DMS 273 (cell line): ENCODE measurements at regions not wholly inside any gene's neighbourhood (a gene's known extent, or its start where the extent isn't known, plus 50 kb on each side); places are given as distances from the start of the nearest gene placed in this dataset.
A peak's percentile ranks its signal among the peaks of the same experiment; 100 is the strongest.
"Not testable (repeated sequence)": the region's sequence is repeated elsewhere in the genome, so short reads cannot be mapped to it uniquely, and the experiment has no call there.

Source experiments
- DNase-seq: peaks from one replicate; lab custom pipeline; 2025; ENCODE audit not compliant: unreplicated experiment; lab: John Stamatoyannopoulos, UW

- no peak for DNase-seq
These were observed 146.9 kb upstream of the AHI1 start for GRCh38 chr6:135644394-135644793.

DNA sequence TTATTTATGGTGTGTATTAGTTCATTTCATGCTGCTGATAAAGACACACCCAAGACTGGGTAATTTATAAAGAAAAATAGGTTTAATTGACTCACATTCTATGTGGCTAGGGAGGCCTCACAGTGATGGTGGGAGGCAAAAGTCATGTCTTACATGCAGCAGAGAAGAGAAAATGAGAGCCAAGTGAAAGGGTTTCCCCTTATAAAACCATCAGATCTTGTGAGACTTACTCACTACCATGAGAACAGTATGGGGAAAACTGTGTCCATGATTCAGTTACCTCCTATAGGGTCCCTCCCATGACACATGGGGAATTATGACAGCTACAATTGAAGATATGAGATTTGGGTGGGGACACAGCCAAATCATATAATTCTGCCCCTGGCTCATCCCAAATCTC is 150.0 kb upstream of the AHI1 start:
- no peak for DNase-seq

GRCh38 chr6:135651964-135652755 is 154.6 kb upstream of the AHI1 start:
- DNase-seq: no peak

GRCh38 chr6:135655055-135655454 is 157.5 kb upstream of the AHI1 start:
- DNase-seq: no peak

GRCh38 chr6:135657207-135657606 is 159.7 kb upstream of the AHI1 start:
- no peak for DNase-seq

DNA sequence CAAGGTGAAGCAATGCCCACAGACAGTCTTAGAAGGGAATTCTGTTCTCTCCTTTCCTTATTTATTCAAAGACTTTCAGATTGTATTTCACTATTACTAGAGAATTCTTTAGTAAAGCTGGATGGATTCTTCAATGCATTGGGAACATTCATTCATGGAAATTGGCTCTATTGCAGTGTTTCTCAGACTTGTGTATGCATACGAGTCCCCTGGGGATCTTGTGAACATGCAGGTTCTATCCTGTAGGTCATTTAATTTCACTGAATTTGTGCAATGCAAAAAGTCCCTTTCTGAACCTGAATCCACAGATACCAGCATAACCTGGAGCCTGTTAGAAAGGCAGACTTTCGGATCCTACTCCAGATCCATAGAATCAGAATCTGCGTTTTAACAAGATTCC is 160.9 kb upstream of the AHI1 start:
- no peak for DNase-seq

GRCh38 chr6:135658916-135659315 is 161.4 kb upstream of the AHI1 start:
- DNase-seq: no peak

DNA sequence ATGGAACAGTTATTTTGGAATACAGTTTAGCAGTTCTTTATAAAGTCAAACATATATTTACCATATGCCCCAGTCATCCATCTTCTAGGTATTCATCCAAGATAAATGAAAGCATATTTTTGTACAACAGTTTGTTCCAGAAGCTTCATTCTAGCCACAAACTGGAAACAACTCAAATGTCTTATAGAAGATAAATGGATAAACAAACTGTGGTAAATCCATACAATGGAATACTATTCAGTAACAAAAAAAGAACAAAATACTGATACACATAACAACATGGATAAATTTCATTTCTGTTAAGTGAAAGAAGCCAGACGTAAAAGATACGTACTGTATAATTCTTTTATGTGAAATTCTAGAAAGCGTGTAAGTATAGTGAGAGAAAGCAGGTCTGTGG is 167.0 kb upstream of the AHI1 start:
- DNase-seq: no peak

- DNase-seq: no peak
These were observed 168.4 kb upstream of the AHI1 start for GRCh38 chr6:135665935-135666334.

DNA sequence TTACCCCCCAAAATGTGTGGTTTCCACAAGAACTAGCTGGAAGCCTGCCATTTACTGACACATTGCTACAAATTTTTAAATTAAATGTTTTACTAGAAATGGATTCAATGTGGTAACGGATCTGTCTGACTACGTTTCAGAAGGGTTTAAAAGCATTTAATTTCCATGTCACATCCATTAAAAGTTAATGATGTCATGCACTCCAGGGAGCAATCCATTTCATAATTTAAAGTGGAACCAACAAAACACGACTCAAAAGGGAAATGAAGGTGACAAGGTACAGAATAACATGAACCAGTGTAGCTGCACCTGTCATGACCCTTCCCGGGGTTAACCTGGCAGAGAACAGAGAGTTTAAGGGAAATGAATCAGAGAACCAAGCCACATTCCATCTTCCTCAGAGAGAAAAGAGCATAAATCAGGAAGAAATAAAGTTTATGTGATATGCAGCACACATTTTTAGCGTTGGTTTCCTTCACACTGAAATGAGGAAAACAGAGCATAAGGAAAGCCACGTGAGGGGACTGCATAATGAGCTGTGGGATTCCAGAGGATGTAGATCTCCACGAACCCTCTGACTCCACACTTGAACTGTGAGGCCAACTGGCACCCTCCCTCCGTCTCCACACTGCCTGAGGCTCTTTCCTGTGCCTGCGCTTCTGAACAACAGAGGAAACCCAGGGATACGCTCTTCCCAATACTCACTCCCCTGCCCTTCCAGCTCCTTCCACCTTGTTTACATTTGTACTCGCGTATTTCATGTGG is 170.3 kb upstream of the AHI1 start:
- peak; percentile 4 for DNase-seq

GRCh38 chr6:135672256-135672655 is 174.7 kb upstream of the AHI1 start:
- no peak for DNase-seq

- no peak for DNase-seq
These were observed 176.2 kb upstream of the AHI1 start for GRCh38 chr6:135673501-135674309.

DNA sequence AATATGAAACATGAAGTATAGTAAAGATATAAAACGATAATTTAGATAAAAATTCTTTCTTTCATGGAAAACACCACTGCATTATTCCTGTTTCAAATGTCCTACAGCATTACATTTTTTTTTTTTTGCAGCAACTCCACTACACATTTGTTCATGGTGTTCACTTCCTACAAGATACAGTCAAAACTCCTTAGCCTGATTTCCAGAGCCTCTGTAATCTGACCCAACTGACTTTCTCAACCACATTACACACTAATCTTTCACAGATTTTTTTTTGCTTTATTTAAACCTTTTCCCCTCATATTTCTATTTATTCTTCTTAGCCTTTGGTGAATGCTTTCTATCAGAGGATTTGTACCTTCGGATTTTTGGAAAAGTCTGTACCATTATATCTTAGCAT is 176.5 kb upstream of the PDE7B start:
- no peak for DNase-seq

DNA sequence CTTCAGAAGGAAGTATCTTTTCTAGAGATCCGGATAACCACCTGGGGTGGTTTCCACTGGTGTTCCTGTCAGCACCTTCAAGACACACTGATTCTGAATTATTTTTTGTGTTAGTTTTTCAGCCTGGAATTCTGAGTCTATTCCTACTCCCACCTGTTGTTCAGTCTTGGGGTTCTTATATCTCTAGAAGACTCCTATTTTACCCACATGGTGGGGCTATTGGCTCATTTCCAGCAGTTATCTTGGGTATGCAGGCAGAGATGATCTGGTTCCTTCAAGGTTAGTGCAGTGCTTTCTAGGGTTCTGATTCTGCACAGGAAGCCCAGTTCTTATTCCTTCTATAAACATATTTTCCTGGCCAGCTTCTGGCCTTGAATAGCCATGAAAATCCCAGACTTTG is 175.6 kb upstream of the PDE7B start:
- peak; percentile 70 for DNase-seq

DNA sequence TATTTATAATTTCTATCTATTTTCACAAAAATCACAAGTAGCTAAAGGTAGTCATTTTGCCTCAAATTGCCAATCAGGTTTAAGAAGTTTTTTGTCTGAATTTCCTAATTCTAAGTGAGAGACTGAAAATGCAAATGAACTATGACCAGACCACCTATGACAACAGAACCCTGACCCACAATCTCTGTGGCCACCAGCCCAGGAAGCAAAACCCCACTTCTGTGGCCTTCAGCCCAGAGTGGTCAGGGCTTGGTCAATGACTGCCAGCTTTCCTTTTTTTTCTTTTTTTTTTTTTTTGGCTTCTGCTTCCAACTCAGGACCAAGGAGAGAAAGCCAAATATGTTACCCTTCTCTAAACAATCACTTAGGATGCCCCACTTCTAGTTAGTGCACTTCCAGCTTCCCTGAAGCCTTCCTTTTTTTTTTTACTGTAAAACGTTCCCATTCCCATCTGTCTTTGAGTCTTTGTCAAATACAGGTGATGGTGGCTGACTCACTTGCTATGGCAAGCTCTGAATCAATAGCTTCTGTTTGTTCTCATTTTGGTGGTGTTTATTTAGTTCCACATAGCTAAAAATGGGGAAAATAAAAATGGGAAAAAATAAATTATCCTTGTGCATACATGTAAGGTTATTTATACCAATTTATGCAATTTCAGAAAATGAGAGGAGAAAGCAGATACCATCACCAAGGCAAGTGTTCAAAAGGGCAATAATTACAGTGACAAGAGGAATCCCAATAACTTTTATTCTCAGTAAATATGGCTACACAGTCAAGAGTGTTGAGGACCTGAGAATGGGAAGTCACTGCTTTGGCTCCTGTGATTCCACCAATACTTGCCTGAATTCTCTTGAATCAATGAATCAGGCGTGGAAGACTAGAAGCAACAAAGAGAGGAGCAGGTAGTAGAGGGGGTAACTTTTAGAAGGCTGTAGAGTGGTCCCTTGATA is 170.3 kb upstream of the PDE7B start:
- DNase-seq: no peak

GRCh38 chr6:135686784-135687301 is 164.7 kb upstream of the PDE7B start:
- DNase-seq: no peak

DNA sequence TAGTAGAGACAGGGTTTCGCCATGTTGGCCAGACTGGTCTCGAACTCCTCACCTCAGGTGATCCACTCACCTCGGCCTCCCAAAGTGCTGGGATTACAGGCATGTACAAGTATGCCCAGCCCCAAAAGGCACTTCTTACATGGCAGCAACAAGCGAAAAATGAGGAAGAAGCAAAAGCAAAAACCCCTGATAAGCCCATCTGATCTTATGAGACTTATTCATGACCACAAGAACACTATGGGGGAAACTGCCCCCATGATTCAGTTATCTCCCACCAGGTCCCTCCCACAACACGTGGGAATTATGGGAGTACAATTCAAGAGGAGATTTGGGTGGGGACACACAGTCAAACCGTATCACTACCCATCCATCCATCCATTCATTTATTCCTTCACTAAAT is 163.0 kb upstream of the PDE7B start:
- not testable (repeated sequence) for DNase-seq

- DNase-seq: no peak
These were observed 159.1 kb upstream of the PDE7B start for GRCh38 chr6:135692426-135692825.

- DNase-seq: no peak
These were observed 157.6 kb upstream of the PDE7B start for GRCh38 chr6:135693811-135694370.

GRCh38 chr6:135699705-135700104 is 151.8 kb upstream of the PDE7B start:
- no peak for DNase-seq
